GM21786 (cell line): ENCODE measurements at regions not wholly inside any gene's neighbourhood (a gene's known extent, or its start where the extent isn't known, plus 50 kb on each side); places are given as distances from the start of the nearest gene placed in this dataset.
A peak's percentile ranks its signal among the peaks of the same experiment; 100 is the strongest.

Experiments
- ATAC-seq: cut with Tn5 transposase; IDR thresholded peaks from one replicate; pipeline ENCODE4 v1.9.1; 2021; ENCODE audit not compliant: unreplicated experiment

DNA sequence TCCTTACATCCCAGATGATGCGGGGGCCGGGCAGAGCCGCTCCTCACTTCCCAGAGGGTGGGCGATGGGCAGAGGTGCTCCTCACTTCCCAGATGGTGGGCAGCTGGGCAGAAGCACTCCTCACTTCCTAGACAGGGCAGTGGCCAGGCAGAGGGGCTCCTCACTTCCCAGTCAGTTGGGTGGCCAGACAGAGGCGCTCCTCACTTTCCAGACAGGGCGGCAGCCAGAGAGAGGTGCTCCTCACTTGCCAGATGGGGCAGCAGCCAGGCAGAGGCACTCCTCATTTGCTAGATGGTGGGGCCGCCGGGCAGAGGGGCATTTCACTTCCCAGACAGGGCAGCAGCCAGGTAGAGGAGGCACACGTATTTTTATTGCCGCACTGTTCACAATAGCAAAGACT is 622.0 kb upstream of the KCNMB2 start:
- no peak for ATAC-seq

DNA sequence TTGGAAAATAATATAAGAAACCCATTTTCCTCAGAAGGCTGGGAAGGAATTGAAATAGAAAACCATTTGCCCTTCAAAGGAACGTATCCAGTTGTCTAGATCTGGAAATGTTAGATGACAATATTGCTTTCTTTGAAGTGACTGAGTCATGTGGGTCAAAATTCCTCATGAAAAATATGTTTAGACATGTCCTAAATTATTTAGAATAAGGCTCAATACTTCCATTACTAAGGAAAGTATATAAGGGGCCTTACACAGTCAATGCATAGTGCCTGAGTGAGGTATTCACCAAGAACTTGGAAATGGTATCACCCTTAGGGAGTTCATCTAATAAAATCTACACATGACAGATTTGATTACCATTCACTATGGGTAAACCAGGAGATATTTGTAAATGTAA is 619.8 kb upstream of the KCNMB2 start:
- no peak for ATAC-seq

- ATAC-seq: no peak
Measured at GRCh38 chr3:177917234-177917861, 618.9 kb upstream of the KCNMB2 start.

GRCh38 chr3:177921153-177921552 is 615.1 kb upstream of the KCNMB2 start:
- ATAC-seq: no peak

GRCh38 chr3:177924261-177924660 is 612.0 kb upstream of the KCNMB2 start:
- no peak for ATAC-seq

GRCh38 chr3:177928172-177928873 is 607.9 kb upstream of the KCNMB2 start:
- peak; percentile 83 for ATAC-seq

DNA sequence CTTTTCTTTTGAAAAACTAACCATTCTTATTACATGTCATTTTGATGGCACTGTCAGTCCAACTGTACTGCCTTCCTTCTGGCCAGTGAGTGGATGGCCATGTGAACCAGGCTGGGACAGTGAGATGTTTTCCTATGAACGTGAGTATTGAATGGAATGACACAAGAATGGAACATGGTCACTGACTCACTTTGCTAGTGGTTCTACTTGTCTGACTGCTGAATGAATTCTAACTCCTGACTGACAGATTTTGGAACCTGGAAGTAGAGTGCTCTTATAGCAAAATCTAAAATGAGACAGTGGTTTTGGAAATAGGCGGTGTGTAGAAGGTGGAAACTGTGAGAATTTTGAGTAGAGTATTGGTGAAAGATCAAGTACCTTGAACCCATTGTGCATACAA is 606.9 kb upstream of the KCNMB2 start:
- ATAC-seq: no peak

DNA sequence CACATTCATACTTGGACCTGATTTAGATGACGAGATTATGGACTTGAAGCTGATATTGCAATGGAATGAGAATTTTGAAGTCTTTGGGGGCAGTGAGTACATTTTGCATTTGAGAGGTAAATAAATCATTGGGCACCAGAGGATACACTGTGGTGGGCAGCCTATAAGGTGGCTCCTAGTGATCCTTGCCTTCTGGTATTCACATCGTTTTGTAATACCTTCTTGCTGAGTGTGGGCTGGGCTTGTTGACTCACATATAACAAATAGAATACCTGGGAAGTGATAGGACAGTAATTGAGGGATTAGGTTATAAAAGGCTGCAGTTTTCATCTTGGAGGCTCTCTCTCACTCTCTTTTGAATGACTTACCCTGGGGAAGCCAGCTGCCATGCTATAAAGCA is 605.5 kb upstream of the KCNMB2 start:
- ATAC-seq: no peak

DNA sequence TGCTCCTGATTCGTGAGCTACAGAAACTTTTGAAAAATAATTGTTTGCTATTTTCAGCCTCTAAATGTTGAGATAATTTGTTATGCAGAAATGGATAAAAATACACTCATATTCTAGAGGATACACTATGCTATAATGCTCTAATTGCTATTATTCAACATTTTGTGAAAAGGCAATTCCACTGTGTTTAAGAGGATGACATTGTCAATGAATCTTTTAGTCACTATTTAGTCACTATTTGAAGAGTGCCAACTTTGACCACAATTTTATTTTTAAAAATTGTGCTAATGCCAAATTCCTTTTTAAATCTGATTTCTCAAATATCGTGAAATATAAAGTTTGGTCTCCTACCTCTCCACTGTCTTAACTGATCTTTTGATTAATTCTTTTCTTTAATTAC is 604.9 kb upstream of the KCNMB2 start:
- ATAC-seq: no peak

- no peak for ATAC-seq
Measured at GRCh38 chr3:177932346-177932745, 603.9 kb upstream of the KCNMB2 start.

- no peak for ATAC-seq
Measured at GRCh38 chr3:177932750-177933660, 603.2 kb upstream of the KCNMB2 start.

- ATAC-seq: no peak
Measured at GRCh38 chr3:177934001-177934891, 602.0 kb upstream of the KCNMB2 start.

- no peak for ATAC-seq
Measured at GRCh38 chr3:177935047-177935446, 601.2 kb upstream of the KCNMB2 start.

- no peak for ATAC-seq
Measured at GRCh38 chr3:177936721-177937120, 599.5 kb upstream of the KCNMB2 start.

- ATAC-seq: no peak
Measured at GRCh38 chr3:177942911-177943310, 593.3 kb upstream of the KCNMB2 start.

DNA sequence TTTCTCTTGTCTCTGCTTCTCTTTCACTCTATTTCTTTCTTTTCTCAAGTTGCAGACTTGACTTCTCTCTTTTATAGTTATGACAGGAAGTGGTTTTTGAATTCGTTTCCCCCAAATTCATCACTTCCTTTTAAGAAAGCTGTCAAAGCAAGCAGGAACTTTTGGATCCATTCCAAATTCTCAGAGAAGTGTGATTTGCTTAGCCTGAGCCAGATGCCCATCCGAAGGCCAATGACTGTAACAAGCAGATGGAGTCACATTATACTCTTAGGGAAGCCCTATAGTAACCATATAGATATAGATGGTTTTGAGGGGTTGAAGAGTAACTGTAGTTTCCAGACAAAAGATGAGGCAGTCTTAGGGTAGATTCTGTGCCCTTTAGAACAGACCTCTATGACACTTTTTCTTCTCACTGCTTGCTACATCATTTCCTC is 592.0 kb upstream of the KCNMB2 start:
- ATAC-seq: no peak

DNA sequence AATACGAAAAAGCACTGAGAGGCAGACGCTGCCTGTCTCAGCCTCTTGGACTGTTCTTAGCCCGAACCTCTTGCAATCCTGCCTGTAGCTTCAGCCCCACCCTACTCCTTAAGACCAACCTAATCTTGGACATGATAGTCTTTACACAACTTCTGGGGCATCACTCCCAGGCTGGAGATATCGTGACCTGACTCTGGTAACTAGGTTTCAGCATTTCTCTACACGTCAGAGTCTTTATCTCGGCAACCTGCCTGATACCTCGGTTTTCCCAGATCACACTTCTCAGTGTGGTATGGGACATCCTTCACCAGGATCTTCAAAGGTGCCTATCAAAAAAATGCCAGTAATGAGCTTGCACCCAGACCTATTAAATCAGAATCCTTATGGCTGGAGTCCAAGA is 590.2 kb upstream of the KCNMB2 start:
- ATAC-seq: no peak

DNA sequence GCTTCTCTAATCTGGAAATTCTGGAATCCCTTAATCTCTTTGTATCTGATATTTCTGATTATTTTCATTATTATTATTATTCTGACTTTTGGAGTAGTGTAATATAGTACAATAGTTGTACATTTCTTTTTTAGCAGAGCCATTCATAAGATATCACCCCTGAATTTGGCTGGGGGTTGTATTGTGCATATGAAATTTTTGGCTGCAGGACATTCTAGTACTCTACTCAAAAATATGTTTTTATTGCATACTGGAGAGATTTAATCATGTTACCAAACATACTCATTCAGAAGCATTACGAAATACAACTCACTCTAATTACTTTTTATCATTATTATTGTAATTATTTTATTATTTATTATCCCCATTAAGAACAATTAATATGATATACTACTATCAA is 589.7 kb upstream of the KCNMB2 start:
- no peak for ATAC-seq

- no peak for ATAC-seq
Measured at GRCh38 chr3:177946936-177947335, 589.3 kb upstream of the KCNMB2 start.

- no peak for ATAC-seq
Measured at GRCh38 chr3:177947901-177948300, 588.3 kb upstream of the KCNMB2 start.
